GM23338 (cell line): ENCODE measurements at regions not wholly inside any gene's neighbourhood (a gene's known extent, or its start where the extent isn't known, plus 50 kb on each side); places are given as distances from the start of the nearest gene placed in this dataset.

Source experiments
- ATAC-seq: fragments of 200-7000 bp; cut with Tn5 transposase; 3 replicates; pipeline ENCODE4 v1.9.1; 2020
- DNase-seq: peaks from one replicate; pipeline ENCODE4 v3.0.0-alpha.2; 2015; ENCODE audit warnings: low spot score
- H2AFZ ChIP-seq: fragments of 200-600 bp; sonication (generic); 2 replicates; pipeline ENCODE4 v1.8.0; 2016; ENCODE audit warnings: antibody characterized with exemption, mild to moderate bottlenecking, moderate library complexity
- H3F3A ChIP-seq: fragments of 200-600 bp; sonication (generic); replicated peaks from 2 replicates; pipeline ENCODE4 v1.8.0; 2017; ENCODE audit warnings: antibody characterized with exemption, mixed run types, low read depth
- H3K27ac ChIP-seq: fragments of 200-600 bp; sonication (generic); 2 replicates; pipeline ENCODE4 v1.6.1; 2016; ENCODE audit warnings: low read depth
- H3K27me3 ChIP-seq: fragments of 200-600 bp; sonication (generic); 2 replicates; pipeline ENCODE4 v1.8.0; 2016; ENCODE audit warnings: mild to moderate bottlenecking, mixed run types, moderate library complexity; ENCODE audit not compliant: insufficient read depth
- H3K36me3 ChIP-seq: fragments of 200-600 bp; sonication (generic); 2 replicates; pipeline ENCODE4 v1.8.0; 2016; ENCODE audit warnings: mild to moderate bottlenecking; ENCODE audit not compliant: insufficient read depth
- H3K4me1 ChIP-seq: fragments of 200-600 bp; sonication (generic); 2 replicates; pipeline ENCODE4 v1.8.0; 2016; ENCODE audit warnings: mild to moderate bottlenecking, moderate library complexity; ENCODE audit not compliant: insufficient read depth
- H3K4me2 ChIP-seq: fragments of 200-600 bp; sonication (generic); 2 replicates; pipeline ENCODE4 v1.7.1; 2017; ENCODE audit warnings: mixed run types
- H3K4me3 ChIP-seq: fragments of 200-600 bp; sonication (generic); 2 replicates; pipeline ENCODE4 v1.6.1; 2016; ENCODE audit warnings: mixed run types
- H3K79me2 ChIP-seq: fragments of 200-600 bp; sonication (generic); replicated peaks from 2 replicates; pipeline ENCODE4 v1.8.0; 2017; ENCODE audit warnings: mild to moderate bottlenecking; ENCODE audit not compliant: insufficient read depth
- H3K9me2 ChIP-seq: fragments of 200-600 bp; sonication (generic); 2 replicates; pipeline ENCODE4 v1.8.0; 2017; ENCODE audit not compliant: insufficient read depth
- H4K20me1 ChIP-seq: fragments of 200-600 bp; sonication (generic); replicated peaks from 2 replicates; pipeline ENCODE4 v1.8.0; 2017; ENCODE audit warnings: mild to moderate bottlenecking; ENCODE audit not compliant: insufficient read depth
- H3K27ac Mint-ChIP-seq: 2 replicates; pipeline ENCODE4 v1.8.0; 2020; ENCODE audit warnings: inconsistent platforms, mild to moderate bottlenecking, moderate library complexity, mixed read lengths
- H3K27me3 Mint-ChIP-seq: 3 replicates; pipeline ENCODE4 v1.8.0; 2022; ENCODE audit warnings: low read depth, mild to moderate bottlenecking, moderate library complexity, mixed read lengths, inconsistent platforms; ENCODE audit not compliant: insufficient read depth, poor library complexity
- H3K36me3 Mint-ChIP-seq: 3 replicates; pipeline ENCODE4 v1.8.0; 2021; ENCODE audit warnings: low read depth, mild to moderate bottlenecking, inconsistent platforms, moderate library complexity, mixed read lengths
- H3K4me1 Mint-ChIP-seq: 3 replicates; pipeline ENCODE4 v1.8.0; 2020; ENCODE audit warnings: mild to moderate bottlenecking, inconsistent platforms, mixed read lengths
- H3K4me3 Mint-ChIP-seq: 3 replicates; pipeline ENCODE4 v1.8.0; 2021; ENCODE audit warnings: moderate library complexity, mild to moderate bottlenecking, inconsistent platforms, mixed read lengths
- H3K9me3 Mint-ChIP-seq: 3 replicates; pipeline ENCODE4 v1.8.0; 2020; ENCODE audit warnings: moderate library complexity, mild to moderate bottlenecking, inconsistent platforms, mixed read lengths
- CREB1 ChIP-seq: fragments of 250-450 bp; sonication (Bioruptor Pico); IDR thresholded peaks from 2 replicates; pipeline ENCODE4 v1.5.0; 2020; ENCODE audit warnings: low read depth, mild to moderate bottlenecking, moderate library complexity
- CTCF ChIP-seq, 2 experiments: fragments of 200-600 bp in 1 of 2; sonication (generic) in 1 of 2; conservative IDR thresholded peaks; 2 replicates each; pipeline versions ENCODE4 v1.5.1 to v1.6.1; 2016 to 2017; ENCODE audit warnings: antibody characterized with exemption in 2 of 2, low read depth in 2 of 2, mild to moderate bottlenecking in 2 of 2, moderate library complexity in 1 of 2
- EZH2 ChIP-seq: fragments of 200-600 bp; sonication (generic); IDR thresholded peaks from one replicate; pipeline ENCODE4 v1.8.0; 2017; ENCODE audit warnings: antibody characterized with exemption, mild to moderate bottlenecking, low read depth; ENCODE audit not compliant: unreplicated experiment
- JUNB ChIP-seq: IDR thresholded peaks from one replicate; pipeline ENCODE4 v1.6.1; 2016; ENCODE audit warnings: antibody characterized with exemption; ENCODE audit not compliant: unreplicated experiment
- NANOG ChIP-seq: IDR thresholded peaks from 2 replicates; pipeline ENCODE4 v1.6.1; 2016; ENCODE audit warnings: antibody characterized with exemption, borderline replicate concordance
- STAT1 ChIP-seq: IDR thresholded peaks from one replicate; pipeline ENCODE4 v1.6.1; 2016; ENCODE audit warnings: antibody characterized with exemption; ENCODE audit not compliant: unreplicated experiment
- ZNF114 ChIP-seq: fragments of 250-450 bp; sonication (Bioruptor Pico); IDR thresholded peaks from 2 replicates; pipeline ENCODE4 v1.5.0; 2020; ENCODE audit warnings: mild to moderate bottlenecking, moderate library complexity
- ZNF331 ChIP-seq: fragments of 250-450 bp; sonication (Bioruptor Pico); IDR thresholded peaks from 2 replicates; pipeline ENCODE4 v1.5.0; 2020; ENCODE audit warnings: low read depth, mild to moderate bottlenecking, moderate library complexity
- TF ChIP-seq, protein P1 (sequence below): IDR thresholded peaks from one replicate; pipeline ENCODE4 v1.6.1; 2018; ENCODE audit warnings: antibody characterized with exemption; ENCODE audit not compliant: unreplicated experiment
- TF ChIP-seq, protein P2 (sequence below): fragments of 250-450 bp; sonication (Bioruptor Pico); IDR thresholded peaks from 2 replicates; pipeline ENCODE4 v1.5.0; 2020; ENCODE audit warnings: mild to moderate bottlenecking, moderate library complexity

DNA sequence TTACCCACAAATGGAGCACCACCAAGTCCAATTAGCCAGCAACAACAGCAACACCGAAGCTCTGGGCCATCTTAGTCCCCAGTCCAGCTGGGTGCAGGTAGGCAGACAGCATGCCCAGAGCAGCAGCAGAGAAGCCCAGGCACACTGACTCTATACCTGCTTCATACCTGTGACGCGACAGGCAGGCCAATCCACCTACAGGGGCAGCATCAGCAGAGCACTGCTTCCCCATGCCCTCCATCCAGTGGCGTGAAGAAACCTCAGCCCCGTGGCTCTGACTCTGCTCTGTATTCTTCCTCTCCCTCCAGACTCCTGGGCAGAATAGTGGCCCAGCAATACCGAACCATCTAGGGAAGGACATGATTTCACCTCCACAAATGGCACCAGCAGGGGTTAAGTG is 191.7 kb downstream of the AKR1D1 start:
- H3F3A ChIP-seq = no peaks in the 10 kb centered on the region
- H3K36me3 ChIP-seq = no peaks in the 10 kb centered on the region
- peaks cover 11% of the 10 kb centered on the region for H3K27me3 Mint-ChIP-seq
- H3K27ac Mint-ChIP-seq = no peak overlapping the region
- no peak overlapping the region for H3K4me2 ChIP-seq
- peaks cover 4% of the 10 kb centered on the region; the same call in 1 of the 3 replicates for H3K36me3 Mint-ChIP-seq
- H3K4me1 ChIP-seq = no peaks in the 10 kb centered on the region
- TF ChIP-seq JUNB (no peak), CREB1 (CRISPR knock-in tag) (no peak)
- TF ChIP-seq, protein P1, sequence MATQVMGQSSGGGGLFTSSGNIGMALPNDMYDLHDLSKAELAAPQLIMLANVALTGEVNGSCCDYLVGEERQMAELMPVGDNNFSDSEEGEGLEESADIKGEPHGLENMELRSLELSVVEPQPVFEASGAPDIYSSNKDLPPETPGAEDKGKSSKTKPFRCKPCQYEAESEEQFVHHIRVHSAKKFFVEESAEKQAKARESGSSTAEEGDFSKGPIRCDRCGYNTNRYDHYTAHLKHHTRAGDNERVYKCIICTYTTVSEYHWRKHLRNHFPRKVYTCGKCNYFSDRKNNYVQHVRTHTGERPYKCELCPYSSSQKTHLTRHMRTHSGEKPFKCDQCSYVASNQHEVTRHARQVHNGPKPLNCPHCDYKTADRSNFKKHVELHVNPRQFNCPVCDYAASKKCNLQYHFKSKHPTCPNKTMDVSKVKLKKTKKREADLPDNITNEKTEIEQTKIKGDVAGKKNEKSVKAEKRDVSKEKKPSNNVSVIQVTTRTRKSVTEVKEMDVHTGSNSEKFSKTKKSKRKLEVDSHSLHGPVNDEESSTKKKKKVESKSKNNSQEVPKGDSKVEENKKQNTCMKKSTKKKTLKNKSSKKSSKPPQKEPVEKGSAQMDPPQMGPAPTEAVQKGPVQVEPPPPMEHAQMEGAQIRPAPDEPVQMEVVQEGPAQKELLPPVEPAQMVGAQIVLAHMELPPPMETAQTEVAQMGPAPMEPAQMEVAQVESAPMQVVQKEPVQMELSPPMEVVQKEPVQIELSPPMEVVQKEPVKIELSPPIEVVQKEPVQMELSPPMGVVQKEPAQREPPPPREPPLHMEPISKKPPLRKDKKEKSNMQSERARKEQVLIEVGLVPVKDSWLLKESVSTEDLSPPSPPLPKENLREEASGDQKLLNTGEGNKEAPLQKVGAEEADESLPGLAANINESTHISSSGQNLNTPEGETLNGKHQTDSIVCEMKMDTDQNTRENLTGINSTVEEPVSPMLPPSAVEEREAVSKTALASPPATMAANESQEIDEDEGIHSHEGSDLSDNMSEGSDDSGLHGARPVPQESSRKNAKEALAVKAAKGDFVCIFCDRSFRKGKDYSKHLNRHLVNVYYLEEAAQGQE = no peak
- no peaks in the 10 kb centered on the region for H3K4me1 Mint-ChIP-seq
- no peak overlapping the region for H3K27ac ChIP-seq
- DNase-seq (no peak), ATAC-seq (peak; percentile 35; the same call in 2 of the 3 replicates)
- no peak overlapping the region for H3K4me3 ChIP-seq
- no peaks in the 10 kb centered on the region for H4K20me1 ChIP-seq
- no peaks in the 10 kb centered on the region for H3K9me2 ChIP-seq
- no peaks in the 10 kb centered on the region for H3K27me3 ChIP-seq
- H3K79me2 ChIP-seq = no peaks in the 10 kb centered on the region
- no peak overlapping the region for H3K4me3 Mint-ChIP-seq
- peak overlapping the region; percentile 83; the same call in 1 of the 2 replicates for H2AFZ ChIP-seq
- H3K9me3 Mint-ChIP-seq = peaks cover 5% of the 10 kb centered on the region; the same call in 2 of the 3 replicates

- Histone ChIP-seq H4K20me1 (no peaks in the 10 kb centered on the region), H3K4me1 (no peaks in the 10 kb centered on the region; the same call in 1 of the 2 replicates), H3K27me3 (no peaks in the 10 kb centered on the region), H3F3A (no peaks in the 10 kb centered on the region), H3K4me3 (no peak overlapping the region), H3K27ac (no peak overlapping the region), H3K4me2 (no peak overlapping the region), H2AFZ (peak overlapping the region; percentile 94), H3K9me2 (no peaks in the 10 kb centered on the region), H3K36me3 (no peaks in the 10 kb centered on the region), H3K79me2 (no peaks in the 10 kb centered on the region)
- Mint-ChIP-seq H3K27me3 (peaks cover 6% of the 10 kb centered on the region), H3K4me3 (no peak overlapping the region), H3K9me3 (no peaks in the 10 kb centered on the region; the same call in 2 of the 3 replicates), H3K27ac (no peak overlapping the region), H3K36me3 (peaks cover 3% of the 10 kb centered on the region; the same call in 1 of the 3 replicates), H3K4me1 (no peaks in the 10 kb centered on the region)
- DNase-seq (no peak), ATAC-seq (no peak)
- TF ChIP-seq STAT1 (no peak), ZNF114 (no peak), CTCF (conservative IDR thresholded peaks at IDR 0.05; ENCODE audit: low read depth in 2 of 2) (no peak), JUNB (no peak), EZH2 (no peak), ZNF331 (no peak), NANOG (no peak)
- TF ChIP-seq, protein P2, sequence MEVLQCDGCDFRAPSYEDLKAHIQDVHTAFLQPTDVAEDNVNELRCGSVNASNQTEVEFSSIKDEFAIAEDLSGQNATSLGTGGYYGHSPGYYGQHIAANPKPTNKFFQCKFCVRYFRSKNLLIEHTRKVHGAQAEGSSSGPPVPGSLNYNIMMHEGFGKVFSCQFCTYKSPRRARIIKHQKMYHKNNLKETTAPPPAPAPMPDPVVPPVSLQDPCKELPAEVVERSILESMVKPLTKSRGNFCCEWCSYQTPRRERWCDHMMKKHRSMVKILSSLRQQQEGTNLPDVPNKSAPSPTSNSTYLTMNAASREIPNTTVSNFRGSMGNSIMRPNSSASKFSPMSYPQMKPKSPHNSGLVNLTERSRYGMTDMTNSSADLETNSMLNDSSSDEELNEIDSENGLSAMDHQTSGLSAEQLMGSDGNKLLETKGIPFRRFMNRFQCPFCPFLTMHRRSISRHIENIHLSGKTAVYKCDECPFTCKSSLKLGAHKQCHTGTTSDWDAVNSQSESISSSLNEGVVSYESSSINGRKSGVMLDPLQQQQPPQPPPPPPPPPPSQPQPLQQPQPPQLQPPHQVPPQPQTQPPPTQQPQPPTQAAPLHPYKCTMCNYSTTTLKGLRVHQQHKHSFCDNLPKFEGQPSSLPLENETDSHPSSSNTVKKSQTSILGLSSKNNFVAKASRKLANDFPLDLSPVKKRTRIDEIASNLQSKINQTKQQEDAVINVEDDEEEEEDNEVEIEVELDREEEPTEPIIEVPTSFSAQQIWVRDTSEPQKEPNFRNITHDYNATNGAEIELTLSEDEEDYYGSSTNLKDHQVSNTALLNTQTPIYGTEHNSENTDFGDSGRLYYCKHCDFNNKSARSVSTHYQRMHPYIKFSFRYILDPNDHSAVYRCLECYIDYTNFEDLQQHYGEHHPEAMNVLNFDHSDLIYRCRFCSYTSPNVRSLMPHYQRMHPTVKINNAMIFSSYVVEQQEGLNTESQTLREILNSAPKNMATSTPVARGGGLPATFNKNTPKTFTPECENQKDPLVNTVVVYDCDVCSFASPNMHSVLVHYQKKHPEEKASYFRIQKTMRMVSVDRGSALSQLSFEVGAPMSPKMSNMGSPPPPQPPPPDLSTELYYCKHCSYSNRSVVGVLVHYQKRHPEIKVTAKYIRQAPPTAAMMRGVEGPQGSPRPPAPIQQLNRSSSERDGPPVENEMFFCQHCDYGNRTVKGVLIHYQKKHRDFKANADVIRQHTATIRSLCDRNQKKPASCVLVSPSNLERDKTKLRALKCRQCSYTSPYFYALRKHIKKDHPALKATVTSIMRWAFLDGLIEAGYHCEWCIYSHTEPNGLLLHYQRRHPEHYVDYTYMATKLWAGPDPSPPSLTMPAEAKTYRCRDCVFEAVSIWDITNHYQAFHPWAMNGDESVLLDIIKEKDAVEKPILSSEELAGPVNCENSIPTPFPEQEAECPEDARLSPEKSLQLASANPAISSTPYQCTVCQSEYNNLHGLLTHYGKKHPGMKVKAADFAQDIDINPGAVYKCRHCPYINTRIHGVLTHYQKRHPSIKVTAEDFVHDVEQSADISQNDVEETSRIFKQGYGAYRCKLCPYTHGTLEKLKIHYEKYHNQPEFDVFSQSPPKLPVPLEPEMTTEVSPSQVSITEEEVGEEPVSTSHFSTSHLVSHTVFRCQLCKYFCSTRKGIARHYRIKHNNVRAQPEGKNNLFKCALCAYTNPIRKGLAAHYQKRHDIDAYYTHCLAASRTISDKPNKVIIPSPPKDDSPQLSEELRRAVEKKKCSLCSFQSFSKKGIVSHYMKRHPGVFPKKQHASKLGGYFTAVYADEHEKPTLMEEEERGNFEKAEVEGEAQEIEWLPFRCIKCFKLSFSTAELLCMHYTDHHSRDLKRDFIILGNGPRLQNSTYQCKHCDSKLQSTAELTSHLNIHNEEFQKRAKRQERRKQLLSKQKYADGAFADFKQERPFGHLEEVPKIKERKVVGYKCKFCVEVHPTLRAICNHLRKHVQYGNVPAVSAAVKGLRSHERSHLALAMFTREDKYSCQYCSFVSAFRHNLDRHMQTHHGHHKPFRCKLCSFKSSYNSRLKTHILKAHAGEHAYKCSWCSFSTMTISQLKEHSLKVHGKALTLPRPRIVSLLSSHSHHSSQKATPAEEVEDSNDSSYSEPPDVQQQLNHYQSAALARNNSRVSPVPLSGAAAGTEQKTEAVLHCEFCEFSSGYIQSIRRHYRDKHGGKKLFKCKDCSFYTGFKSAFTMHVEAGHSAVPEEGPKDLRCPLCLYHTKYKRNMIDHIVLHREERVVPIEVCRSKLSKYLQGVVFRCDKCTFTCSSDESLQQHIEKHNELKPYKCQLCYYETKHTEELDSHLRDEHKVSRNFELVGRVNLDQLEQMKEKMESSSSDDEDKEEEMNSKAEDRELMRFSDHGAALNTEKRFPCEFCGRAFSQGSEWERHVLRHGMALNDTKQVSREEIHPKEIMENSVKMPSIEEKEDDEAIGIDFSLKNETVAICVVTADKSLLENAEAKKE (CRISPR knock-in tag) = no peak
These were observed 183.2 kb upstream of the TRIM24 start for GRCh38 chr7:138276891-138277290.
